CD4-positive, alpha-beta T cell (primary cell): ENCODE measurements at regions not wholly inside any gene's neighbourhood (a gene's known extent, or its start where the extent isn't known, plus 50 kb on each side); places are given as distances from the start of the nearest gene placed in this dataset.

ENCODE experiments used
- ATAC-seq: fragments of 200-7000 bp; cut with Tn5 transposase; one replicate; pipeline ENCODE4 v1.10.0; 2022; ENCODE audit warnings: mild to moderate bottlenecking; ENCODE audit not compliant: poor library complexity
- CTCF ChIA-PET: fragments of 350-600 bp; sonication (Branson Sonifier 250); formaldehyde crosslinking; loops from one replicate; lab custom pipeline; 2021; ENCODE audit warnings: antibody characterized with exemption, inconsistent platforms; lab: Charles Lee
- POLR2A ChIA-PET: fragments of 350-600 bp; sonication (Branson Sonifier 250); formaldehyde crosslinking; loops from one replicate; lab custom pipeline; 2021; ENCODE audit warnings: antibody characterized with exemption, inconsistent platforms; lab: Charles Lee
- DNase-seq, 14 experiments: peaks; one replicate each; pipeline ENCODE4 v3.0.0-alpha.2; 2013 to 2020; ENCODE audit warnings: mixed read lengths in 2 of 14
- H3K27ac ChIP-seq, 2 donors: one replicate each; pipeline versions ENCODE4 v1.5.1 to v1.7.0; 2013; ENCODE audit warnings: low read length in 2 of 2, low read depth in 1 of 2, mild to moderate bottlenecking in 1 of 2
- H3K27me3 ChIP-seq, 2 experiments: 1 replicate in 1 of 2; 2 replicates in 1 of 2; pipeline versions ENCODE4 v1.6.1 to v1.7.0; 2013; ENCODE audit warnings: low read length in 2 of 2, control low read depth in 1 of 2, mild to moderate bottlenecking in 1 of 2, moderate library complexity in 1 of 2; ENCODE audit not compliant: insufficient read depth in 2 of 2, control insufficient read depth in 1 of 2
- H3K36me3 ChIP-seq: one replicate; pipeline ENCODE4 v1.6.1; 2013; ENCODE audit warnings: low read length, control low read depth; ENCODE audit not compliant: insufficient read depth
- H3K4me1 ChIP-seq: one replicate; pipeline ENCODE4 v1.6.1; 2013; ENCODE audit warnings: low read length, control low read depth; ENCODE audit not compliant: insufficient read depth
- H3K4me3 ChIP-seq: one replicate; pipeline ENCODE4 v1.5.1; 2013; ENCODE audit warnings: mild to moderate bottlenecking, low read length, moderate library complexity
- H3K9me3 ChIP-seq, 2 experiments: 1 replicate in 1 of 2; 2 replicates in 1 of 2; pipeline versions ENCODE4 v1.6.1 to v1.7.0; 2013; ENCODE audit warnings: low read length in 2 of 2, mild to moderate bottlenecking in 2 of 2, control low read depth in 1 of 2, moderate library complexity in 1 of 2; ENCODE audit not compliant: control insufficient read depth in 1 of 2, insufficient read depth in 1 of 2
- H3K27ac Mint-ChIP-seq: one replicate; pipeline ENCODE4 v1.8.0; 2020; ENCODE audit warnings: mixed read lengths
- H3K27me3 Mint-ChIP-seq: one replicate; pipeline ENCODE4 v1.8.0; 2021; ENCODE audit warnings: mixed read lengths
- H3K36me3 Mint-ChIP-seq: one replicate; pipeline ENCODE4 v1.8.0; 2021; ENCODE audit warnings: low read depth, mixed read lengths
- H3K4me1 Mint-ChIP-seq: one replicate; pipeline ENCODE4 v1.8.0; 2021; ENCODE audit warnings: low read depth, mixed read lengths
- H3K4me3 Mint-ChIP-seq: one replicate; pipeline ENCODE4 v1.8.0; 2020; ENCODE audit warnings: mild to moderate bottlenecking, mixed read lengths
- H3K9me3 Mint-ChIP-seq: one replicate; pipeline ENCODE4 v1.8.0; 2020; ENCODE audit warnings: mixed read lengths
- intact Hi-C, 2 experiments: fragments of 100-400 bp; cut with DNase I in 1 of 2; cut with micrococcal nuclease in 1 of 2; formaldehyde crosslinking; loops; one replicate each; pipeline versions ENCODE4 v1.15.1 to v1.9.0; 2023 to 2025; cut with DNase I, micrococcal nuclease
- TF ChIP-seq, protein P1 (sequence below): fragments of 200-600 bp; IDR thresholded peaks from one replicate; pipeline ENCODE4 v1.8.0; 2022; ENCODE audit warnings: antibody characterized with exemption, mild to moderate bottlenecking

DNA sequence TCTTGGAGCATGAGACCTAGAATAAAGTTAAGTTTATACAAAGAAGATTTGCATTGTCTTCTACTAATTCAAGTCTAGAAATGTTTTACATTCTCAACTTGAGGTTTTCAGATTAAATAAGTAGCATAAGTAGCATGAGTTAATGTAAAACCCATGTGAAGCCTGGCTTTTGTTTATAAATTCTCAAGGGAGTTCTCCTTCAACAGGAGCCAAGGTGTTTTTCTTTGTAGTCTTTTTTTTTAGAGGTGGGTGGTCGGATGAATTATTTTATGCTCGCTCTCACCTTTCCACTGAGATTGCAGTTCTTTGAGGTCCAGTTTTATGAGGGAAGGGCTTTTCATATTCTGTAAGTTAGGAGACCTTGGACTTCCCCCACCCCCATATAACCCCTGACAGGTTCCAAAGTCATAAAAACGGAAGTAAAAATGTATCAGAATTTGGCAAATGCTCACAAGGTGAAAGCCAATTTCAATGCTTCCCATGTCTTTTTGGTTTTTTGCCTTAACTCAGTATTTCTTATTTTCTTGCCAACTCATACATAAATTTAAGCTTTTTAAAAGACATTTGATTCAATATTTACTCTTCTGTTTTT, 244.3 kb upstream of the ASCC3 start:
- Histone ChIP-seq H3K27me3 (no peaks in the 10 kb centered on the region), H3K27ac (no peak overlapping the region), H3K4me3 (no peak overlapping the region), H3K4me1 (no peaks in the 10 kb centered on the region), H3K9me3 (no peaks in the 10 kb centered on the region), H3K36me3 (no peaks in the 10 kb centered on the region)
- CTCF ChIA-PET: no interaction called here
- Mint-ChIP-seq H3K9me3 (no peaks in the 10 kb centered on the region), H3K27ac (no peak overlapping the region), H3K36me3 (no peaks in the 10 kb centered on the region), H3K27me3 (no peaks in the 10 kb centered on the region), H3K4me3 (no peak overlapping the region), H3K4me1 (no peaks in the 10 kb centered on the region)
- intact Hi-C loops: no loop called here
- no peak for DNase-seq
- no peak for ATAC-seq
- TF ChIP-seq, protein P1, sequence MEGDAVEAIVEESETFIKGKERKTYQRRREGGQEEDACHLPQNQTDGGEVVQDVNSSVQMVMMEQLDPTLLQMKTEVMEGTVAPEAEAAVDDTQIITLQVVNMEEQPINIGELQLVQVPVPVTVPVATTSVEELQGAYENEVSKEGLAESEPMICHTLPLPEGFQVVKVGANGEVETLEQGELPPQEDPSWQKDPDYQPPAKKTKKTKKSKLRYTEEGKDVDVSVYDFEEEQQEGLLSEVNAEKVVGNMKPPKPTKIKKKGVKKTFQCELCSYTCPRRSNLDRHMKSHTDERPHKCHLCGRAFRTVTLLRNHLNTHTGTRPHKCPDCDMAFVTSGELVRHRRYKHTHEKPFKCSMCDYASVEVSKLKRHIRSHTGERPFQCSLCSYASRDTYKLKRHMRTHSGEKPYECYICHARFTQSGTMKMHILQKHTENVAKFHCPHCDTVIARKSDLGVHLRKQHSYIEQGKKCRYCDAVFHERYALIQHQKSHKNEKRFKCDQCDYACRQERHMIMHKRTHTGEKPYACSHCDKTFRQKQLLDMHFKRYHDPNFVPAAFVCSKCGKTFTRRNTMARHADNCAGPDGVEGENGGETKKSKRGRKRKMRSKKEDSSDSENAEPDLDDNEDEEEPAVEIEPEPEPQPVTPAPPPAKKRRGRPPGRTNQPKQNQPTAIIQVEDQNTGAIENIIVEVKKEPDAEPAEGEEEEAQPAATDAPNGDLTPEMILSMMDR: no peak
- POLR2A ChIA-PET: no interaction called here

DNA sequence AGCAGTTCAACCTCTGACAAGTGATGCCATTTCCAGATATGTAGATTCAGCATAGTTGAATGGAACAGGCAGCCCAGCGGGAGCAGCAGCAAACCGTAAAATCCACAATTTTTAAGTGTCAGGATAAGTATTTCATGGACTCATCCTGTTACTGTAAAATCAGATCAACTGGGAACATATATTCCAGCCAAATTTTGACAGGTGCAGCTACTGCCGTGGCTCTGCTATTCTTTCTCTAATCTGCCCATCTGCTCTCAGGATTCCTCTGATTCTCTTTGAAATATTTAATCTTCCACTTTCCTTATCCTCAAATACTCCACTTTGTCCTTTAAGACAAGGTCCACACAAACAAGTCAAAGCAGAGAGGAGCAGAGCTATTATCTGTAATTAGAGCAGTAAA, 245.4 kb upstream of the ASCC3 start:
- H3K4me3 ChIP-seq: no peak overlapping the region
- intact Hi-C loops: no loop called here
- H3K36me3 ChIP-seq: no peaks in the 10 kb centered on the region
- Mint-ChIP-seq H3K36me3 (no peaks in the 10 kb centered on the region), H3K27me3 (no peaks in the 10 kb centered on the region), H3K4me1 (no peaks in the 10 kb centered on the region), H3K27ac (no peak overlapping the region), H3K9me3 (no peaks in the 10 kb centered on the region), H3K4me3 (no peak overlapping the region)
- H3K4me1 ChIP-seq: no peaks in the 10 kb centered on the region
- H3K27me3 ChIP-seq: no peaks in the 10 kb centered on the region
- H3K9me3 ChIP-seq: no peaks in the 10 kb centered on the region
- CTCF ChIA-PET: no interaction called here
- H3K27ac ChIP-seq: no peak overlapping the region
- ATAC-seq: no peak
- no peak for DNase-seq
- POLR2A ChIA-PET: no interaction called here
- TF ChIP-seq, protein P1: no peak

DNA sequence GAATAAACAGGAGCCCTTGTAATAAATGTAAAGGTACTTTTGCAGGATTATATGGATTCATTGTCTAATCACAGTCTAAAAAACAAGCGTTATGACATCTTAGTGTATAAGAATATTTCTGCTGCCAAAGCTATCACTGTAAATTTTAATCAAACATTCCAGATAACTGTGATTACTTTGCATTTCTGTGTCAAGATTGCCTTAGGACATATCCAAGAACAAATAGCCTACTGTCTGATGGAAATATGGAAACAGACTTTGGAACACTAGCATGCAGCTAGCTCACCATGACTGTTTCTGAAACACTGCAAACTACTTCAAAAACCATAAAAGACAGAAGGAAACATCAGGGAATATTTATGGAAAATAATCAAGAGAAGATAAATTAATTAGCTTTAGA, 248.7 kb upstream of the ASCC3 start:
- H3K27me3 ChIP-seq: no peaks in the 10 kb centered on the region
- ChIA-PET CTCF (no interaction called here), POLR2A (no interaction called here)
- intact Hi-C loops: no loop called here
- H3K27ac ChIP-seq: no peak overlapping the region
- H3K4me1 ChIP-seq: no peaks in the 10 kb centered on the region
- Mint-ChIP-seq H3K9me3 (no peaks in the 10 kb centered on the region), H3K27ac (no peak overlapping the region), H3K36me3 (no peaks in the 10 kb centered on the region), H3K4me1 (no peaks in the 10 kb centered on the region), H3K4me3 (no peak overlapping the region), H3K27me3 (no peaks in the 10 kb centered on the region)
- DNase-seq (no peak), ATAC-seq (no peak)
- H3K9me3 ChIP-seq: no peaks in the 10 kb centered on the region
- H3K4me3 ChIP-seq: no peak overlapping the region
- H3K36me3 ChIP-seq: no peaks in the 10 kb centered on the region
- TF ChIP-seq, protein P1: no peak
